ENCODE measurements at regions not wholly inside any gene's neighbourhood (a gene's known extent, or its start where the extent isn't known, plus 50 kb on each side); places are given as distances from the start of the nearest gene placed in this dataset.

DNA sequence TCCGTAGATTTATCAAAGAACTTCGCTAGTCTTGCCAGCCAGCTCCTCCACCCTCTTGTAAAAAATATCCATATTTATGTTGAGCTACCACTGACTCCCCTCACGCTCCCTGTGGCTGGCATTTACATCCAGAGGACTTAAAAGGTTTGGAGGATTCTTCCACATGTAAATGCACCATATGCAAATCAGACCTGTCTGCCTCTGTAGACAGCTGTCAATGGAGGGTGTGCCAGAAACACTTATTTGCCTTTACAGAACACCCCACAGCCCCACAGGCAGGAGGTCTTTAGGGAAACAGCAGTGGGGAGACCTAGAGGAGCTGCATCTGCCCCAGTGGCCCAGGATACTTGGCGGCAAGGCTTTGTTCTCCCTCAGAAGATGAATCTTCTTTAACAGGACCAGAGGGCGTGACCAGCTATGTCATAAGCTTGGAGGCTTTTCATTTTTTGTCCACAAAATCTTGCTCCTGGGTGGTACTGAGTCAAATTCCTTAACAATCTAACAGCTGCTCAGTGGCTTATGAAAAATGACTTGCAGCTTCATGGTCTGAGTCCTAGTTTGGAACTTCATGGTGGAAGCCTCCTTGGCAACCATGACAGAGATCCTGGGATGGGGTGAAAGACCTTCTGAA, 535.8 kb downstream of the EBF1 start:
- Histone ChIP-seq H3K4me2 (ENCODE audit: low read length) (no peak overlapping the region), H3K36me3 (ENCODE audit: insufficient read depth, low read length) (no peaks in the 10 kb centered on the region), H2AFZ (ENCODE audit: low read length) (no peak overlapping the region), H3K9me2 (ENCODE audit: low read depth, low read length) (no peaks in the 10 kb centered on the region), H3K9ac (ENCODE audit: low read length) (no peak overlapping the region), H3K4me1 (ENCODE audit: insufficient read depth, low read length, severe bottlenecking) (peaks cover 11% of the 10 kb centered on the region), H3K9me3 (ENCODE audit: low read length) (no peaks in the 10 kb centered on the region), H3K79me2 (ENCODE audit: insufficient read depth, low read length) (no peaks in the 10 kb centered on the region), H3K4me3 (ENCODE audit: low read depth, low read length, poor library complexity, severe bottlenecking) (no peak overlapping the region), H4K20me1 (ENCODE audit: insufficient read depth, low read length) (no peaks in the 10 kb centered on the region), H3K27ac (ENCODE audit: low read depth, low read length, poor library complexity, severe bottlenecking) (no peak overlapping the region), H3F3A (ENCODE audit: insufficient read depth, low read length) (no peaks in the 10 kb centered on the region), H3K27me3 (ENCODE audit: insufficient read depth, low read length) (no peaks in the 10 kb centered on the region; the same call in 1 of the 2 replicates)
- no peak for TF ChIP-seq EZH2 (IDR thresholded peaks at IDR 0.05; ENCODE audit: borderline replicate concordance, low read length)
- TF ChIP-seq, protein P1, sequence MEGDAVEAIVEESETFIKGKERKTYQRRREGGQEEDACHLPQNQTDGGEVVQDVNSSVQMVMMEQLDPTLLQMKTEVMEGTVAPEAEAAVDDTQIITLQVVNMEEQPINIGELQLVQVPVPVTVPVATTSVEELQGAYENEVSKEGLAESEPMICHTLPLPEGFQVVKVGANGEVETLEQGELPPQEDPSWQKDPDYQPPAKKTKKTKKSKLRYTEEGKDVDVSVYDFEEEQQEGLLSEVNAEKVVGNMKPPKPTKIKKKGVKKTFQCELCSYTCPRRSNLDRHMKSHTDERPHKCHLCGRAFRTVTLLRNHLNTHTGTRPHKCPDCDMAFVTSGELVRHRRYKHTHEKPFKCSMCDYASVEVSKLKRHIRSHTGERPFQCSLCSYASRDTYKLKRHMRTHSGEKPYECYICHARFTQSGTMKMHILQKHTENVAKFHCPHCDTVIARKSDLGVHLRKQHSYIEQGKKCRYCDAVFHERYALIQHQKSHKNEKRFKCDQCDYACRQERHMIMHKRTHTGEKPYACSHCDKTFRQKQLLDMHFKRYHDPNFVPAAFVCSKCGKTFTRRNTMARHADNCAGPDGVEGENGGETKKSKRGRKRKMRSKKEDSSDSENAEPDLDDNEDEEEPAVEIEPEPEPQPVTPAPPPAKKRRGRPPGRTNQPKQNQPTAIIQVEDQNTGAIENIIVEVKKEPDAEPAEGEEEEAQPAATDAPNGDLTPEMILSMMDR (IDR thresholded peaks at IDR 0.05; ENCODE audit: low read length), result no peak

DNA sequence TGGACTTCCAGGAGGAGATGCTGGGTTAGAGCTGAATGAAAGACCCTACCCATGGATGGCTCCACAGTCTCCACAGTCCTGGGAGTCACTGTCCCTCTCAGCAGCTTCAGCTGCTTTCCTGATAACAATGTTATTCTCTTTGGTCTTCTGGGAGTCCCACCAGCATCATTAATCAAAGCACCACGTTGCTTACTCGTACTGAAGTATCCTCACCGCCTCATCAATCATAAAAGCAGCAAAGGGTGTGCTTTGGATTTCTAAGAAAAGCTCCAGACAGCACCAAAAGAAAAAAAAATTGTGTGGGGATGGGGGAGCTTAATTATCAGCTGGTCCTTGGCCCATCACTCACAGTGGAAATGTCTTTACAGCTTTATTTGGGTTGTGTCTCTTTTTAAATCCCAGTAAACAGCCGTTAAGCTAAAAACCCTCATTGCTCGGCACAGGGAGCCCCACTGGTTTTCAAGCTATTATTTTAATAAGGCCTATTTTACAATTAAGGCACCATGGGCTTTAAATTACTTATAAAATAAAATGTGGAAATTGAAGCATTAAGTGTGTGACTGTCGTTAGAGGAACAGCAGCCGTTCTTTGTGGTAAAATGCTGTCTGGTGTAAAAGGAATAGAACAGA, 538.0 kb downstream of the EBF1 start:
- no peaks in the 10 kb centered on the region for H3K27me3 ChIP-seq (ENCODE audit: insufficient read depth, low read length)
- no peaks in the 10 kb centered on the region for H4K20me1 ChIP-seq (ENCODE audit: insufficient read depth, low read length)
- H3K9me2 ChIP-seq (ENCODE audit: low read depth, low read length), result no peaks in the 10 kb centered on the region
- no peaks in the 10 kb centered on the region for H3F3A ChIP-seq (ENCODE audit: insufficient read depth, low read length)
- H3K4me1 ChIP-seq (ENCODE audit: insufficient read depth, low read length, severe bottlenecking), result peaks cover 11% of the 10 kb centered on the region
- H3K79me2 ChIP-seq (ENCODE audit: insufficient read depth, low read length), result no peaks in the 10 kb centered on the region
- no peak overlapping the region for H3K9ac ChIP-seq (ENCODE audit: low read length)
- H3K36me3 ChIP-seq (ENCODE audit: insufficient read depth, low read length), result no peaks in the 10 kb centered on the region
- no peak overlapping the region for H3K4me3 ChIP-seq (ENCODE audit: low read depth, low read length, poor library complexity, severe bottlenecking)
- no peak overlapping the region for H3K4me2 ChIP-seq (ENCODE audit: low read length)
- H3K9me3 ChIP-seq (ENCODE audit: low read length), result no peaks in the 10 kb centered on the region
- TF ChIP-seq EZH2 (IDR thresholded peaks at IDR 0.05; ENCODE audit: borderline replicate concordance, low read length), result no peak
- TF ChIP-seq, protein P1 (IDR thresholded peaks at IDR 0.05; ENCODE audit: low read length), result no peak
- no peak overlapping the region for H3K27ac ChIP-seq (ENCODE audit: low read depth, low read length, poor library complexity, severe bottlenecking)
- no peak overlapping the region for H2AFZ ChIP-seq (ENCODE audit: low read length)

DNA sequence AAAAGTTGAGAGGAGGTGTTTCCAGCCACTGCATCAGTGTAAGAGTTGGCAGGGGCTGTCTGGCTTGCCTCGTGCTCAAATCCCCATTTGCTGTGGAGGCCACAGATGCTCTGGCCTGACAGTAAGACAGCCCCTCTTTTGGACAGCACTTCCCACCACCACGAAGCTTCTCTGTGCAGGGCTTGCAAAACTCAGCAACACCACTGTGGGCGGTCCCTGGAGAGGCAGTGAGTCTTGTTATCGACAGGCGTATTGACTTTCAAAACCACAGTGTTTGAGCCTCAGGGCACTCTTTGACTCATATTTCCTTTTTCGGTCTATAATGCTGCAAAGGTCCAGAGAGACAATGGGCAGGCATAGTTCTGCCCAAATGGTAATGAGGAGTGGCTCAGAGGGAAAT, 539.5 kb downstream of the EBF1 start:
- Histone ChIP-seq H4K20me1 (ENCODE audit: insufficient read depth, low read length) (no peaks in the 10 kb centered on the region), H3K27me3 (ENCODE audit: insufficient read depth, low read length) (no peaks in the 10 kb centered on the region), H3K9me3 (ENCODE audit: low read length) (no peaks in the 10 kb centered on the region), H3K4me1 (ENCODE audit: insufficient read depth, low read length, severe bottlenecking) (peaks cover 10% of the 10 kb centered on the region), H3K9me2 (ENCODE audit: low read depth, low read length) (no peaks in the 10 kb centered on the region), H3F3A (ENCODE audit: insufficient read depth, low read length) (no peaks in the 10 kb centered on the region), H3K4me3 (ENCODE audit: low read depth, low read length, poor library complexity, severe bottlenecking) (no peak overlapping the region), H3K36me3 (ENCODE audit: insufficient read depth, low read length) (no peaks in the 10 kb centered on the region), H3K9ac (ENCODE audit: low read length) (no peak overlapping the region), H2AFZ (ENCODE audit: low read length) (no peak overlapping the region), H3K79me2 (ENCODE audit: insufficient read depth, low read length) (no peaks in the 10 kb centered on the region), H3K27ac (ENCODE audit: low read depth, low read length, poor library complexity, severe bottlenecking) (no peak overlapping the region), H3K4me2 (ENCODE audit: low read length) (no peak overlapping the region)
- TF ChIP-seq EZH2 (IDR thresholded peaks at IDR 0.05; ENCODE audit: borderline replicate concordance, low read length), result no peak
- TF ChIP-seq, protein P1 (IDR thresholded peaks at IDR 0.05; ENCODE audit: low read length), result no peak
